GM18858 (cell line): ENCODE measurements at regions not wholly inside any gene's neighbourhood (a gene's known extent, or its start where the extent isn't known, plus 50 kb on each side); places are given as distances from the start of the nearest gene placed in this dataset.

ENCODE experiments used
- ATAC-seq: cut with Tn5 transposase; IDR thresholded peaks from one replicate; pipeline ENCODE4 v1.9.1; 2021; ENCODE audit not compliant: unreplicated experiment

- ATAC-seq = no peak
These were observed 374.7 kb upstream of the FAM241A start for GRCh38 chr4:111770514-111770913.

DNA sequence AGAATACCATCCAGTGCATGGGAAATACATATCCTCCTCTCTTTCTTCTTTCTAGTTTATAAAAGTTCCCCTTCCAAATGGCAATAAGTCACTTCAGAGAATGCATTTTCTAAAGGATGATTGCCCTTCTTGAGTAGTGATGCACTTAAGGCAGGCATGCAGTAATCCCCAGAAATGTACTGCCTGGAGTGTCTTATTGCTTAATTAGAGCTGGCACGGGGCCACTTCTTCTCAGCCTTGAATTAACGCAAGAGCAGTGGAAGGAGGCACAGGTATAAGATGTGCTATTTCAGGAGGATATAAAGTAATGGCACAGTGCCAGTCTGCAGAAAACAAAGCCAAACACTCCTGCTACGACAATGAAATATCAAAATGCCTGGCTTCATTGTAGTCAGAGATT is 371.4 kb upstream of the FAM241A start:
- no peak for ATAC-seq

DNA sequence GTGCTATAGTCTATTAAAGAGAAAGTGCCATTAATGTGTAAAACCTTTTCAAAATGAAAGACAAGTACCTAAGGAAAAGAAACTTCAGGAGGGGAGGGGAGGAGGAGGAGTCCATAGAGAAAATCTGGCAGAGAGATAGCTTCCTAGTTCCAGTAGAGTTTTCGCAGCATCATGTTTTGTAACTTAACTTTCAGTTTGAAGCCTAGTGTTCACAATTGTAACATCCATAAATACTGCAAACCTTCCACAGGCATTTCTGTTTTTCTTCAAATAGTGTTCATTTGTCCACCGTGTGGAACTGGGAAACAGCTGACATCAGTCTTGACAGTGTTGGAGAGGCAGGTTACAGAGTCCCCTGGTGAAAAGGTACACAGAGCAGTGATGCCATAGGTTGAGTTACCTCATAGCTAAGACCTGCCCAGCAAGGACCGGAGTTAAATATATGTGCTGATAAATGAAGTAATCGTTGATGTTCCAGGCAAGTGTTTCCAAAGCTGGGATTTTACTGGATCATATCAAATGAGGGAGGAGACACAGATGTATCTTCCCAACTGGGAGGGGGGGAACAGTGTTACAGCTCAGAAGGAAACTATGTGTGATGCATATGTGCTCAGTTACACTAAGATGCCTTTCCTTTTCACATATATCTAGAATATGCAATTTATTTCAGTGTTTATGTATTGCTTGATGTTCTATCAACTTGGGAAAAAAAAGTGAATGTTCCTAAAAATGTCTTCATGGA is 369.5 kb upstream of the FAM241A start:
- no peak for ATAC-seq

DNA sequence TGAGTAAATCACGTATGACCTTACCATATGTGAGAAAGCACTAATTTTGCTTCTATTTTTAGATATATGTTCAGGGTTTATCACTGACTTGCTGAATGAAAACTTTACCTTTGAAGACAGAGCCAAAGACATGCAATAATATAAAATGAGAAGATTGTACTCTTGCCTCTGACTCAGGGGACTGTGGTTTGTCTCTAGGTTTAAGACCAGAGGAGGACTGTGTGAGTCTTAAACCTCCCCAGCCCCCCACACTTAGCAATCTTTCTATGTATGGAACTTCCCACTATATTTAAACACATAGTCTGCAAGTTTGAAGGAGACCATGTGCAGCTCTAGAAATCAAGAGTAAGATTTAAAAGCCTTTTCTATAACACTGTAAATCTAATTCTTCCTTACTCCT is 368.7 kb upstream of the FAM241A start:
- no peak for ATAC-seq

GRCh38 chr4:111778543-111778942 is 366.7 kb upstream of the FAM241A start:
- ATAC-seq = no peak

DNA sequence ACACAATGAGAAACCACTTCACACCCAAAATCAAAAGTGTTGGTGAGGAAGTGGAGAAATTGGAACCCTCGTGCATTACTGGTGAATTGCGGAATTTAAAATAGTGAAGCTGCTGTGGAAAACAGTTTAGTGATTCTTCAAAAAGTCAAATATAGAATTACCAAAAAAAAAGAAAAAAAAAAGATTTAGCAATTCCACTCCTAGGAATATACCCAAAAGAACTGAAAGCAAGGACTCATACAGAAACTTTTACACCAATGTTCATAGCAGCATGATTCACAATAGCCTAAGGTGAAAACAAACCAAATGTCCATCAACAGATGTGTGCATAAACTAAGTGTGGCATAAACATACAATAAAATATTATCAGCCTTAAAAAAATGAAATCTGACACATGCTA is 364.3 kb upstream of the FAM241A start:
- ATAC-seq = no peak

GRCh38 chr4:111781611-111782010 is 363.6 kb upstream of the FAM241A start:
- ATAC-seq = no peak

- ATAC-seq = no peak
These were observed 357.2 kb upstream of the FAM241A start for GRCh38 chr4:111788099-111788498.

DNA sequence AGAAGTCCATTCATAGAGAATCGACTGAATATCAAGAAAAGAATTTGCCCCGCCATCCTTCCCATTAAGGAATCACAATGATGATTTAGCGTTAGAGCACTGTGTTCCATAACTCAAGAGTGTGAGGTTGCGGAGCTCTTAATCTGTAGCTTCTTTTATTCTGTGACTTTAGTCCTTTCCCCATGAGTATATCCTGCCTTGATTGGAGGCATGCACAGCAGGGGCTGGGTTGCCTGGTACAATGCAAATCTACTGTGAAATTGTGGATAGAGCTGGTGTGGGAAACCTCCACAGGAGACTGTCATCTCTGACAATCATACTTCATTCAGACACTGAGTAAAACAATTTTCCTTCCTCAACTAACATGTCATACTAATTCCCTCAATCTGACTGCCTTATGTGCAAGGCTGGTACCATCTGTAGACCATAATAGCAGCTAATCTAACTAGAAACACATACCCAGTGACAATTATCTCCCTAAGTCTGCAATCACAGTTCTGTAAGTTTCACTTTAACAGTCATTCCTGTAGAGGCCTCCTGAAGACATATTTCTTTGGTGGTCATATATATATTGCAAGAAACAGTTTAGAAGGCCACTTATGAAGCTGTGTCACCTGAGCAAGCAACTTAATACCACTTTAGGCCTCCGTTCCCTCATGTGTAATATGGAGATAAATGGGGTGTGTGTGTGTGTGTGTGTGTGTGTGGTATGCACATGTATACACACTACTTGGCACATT is 355.2 kb upstream of the FAM241A start:
- no peak for ATAC-seq

DNA sequence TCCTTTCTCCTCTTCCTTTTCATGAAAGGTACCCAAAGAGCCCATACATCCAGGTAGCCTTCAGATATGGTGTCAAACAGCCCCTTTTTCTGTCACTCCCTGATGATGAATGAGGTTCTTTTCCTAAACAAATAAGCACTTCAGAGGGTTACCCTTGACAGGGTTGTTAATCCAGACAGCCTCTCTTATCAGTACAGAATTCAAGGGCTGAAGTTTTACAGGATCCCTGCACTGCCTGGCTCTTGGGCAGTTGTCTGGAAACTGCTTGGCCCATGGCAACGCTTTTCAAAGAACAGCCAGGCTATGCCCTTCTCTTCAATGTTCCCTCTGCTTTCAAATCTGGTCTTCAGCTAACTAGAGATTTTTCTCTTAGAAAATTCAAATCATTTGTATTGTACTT is 352.6 kb upstream of the FAM241A start:
- ATAC-seq = no peak

GRCh38 chr4:111793433-111794091 is 351.7 kb upstream of the FAM241A start:
- ATAC-seq = no peak

- ATAC-seq = no peak
These were observed 347.6 kb upstream of the FAM241A start for GRCh38 chr4:111797455-111798163.

- ATAC-seq = no peak
These were observed 346.4 kb upstream of the FAM241A start for GRCh38 chr4:111798840-111799239.

- no peak for ATAC-seq
These were observed 344.7 kb upstream of the FAM241A start for GRCh38 chr4:111800551-111800950.

GRCh38 chr4:111802191-111802590 is 343.1 kb upstream of the FAM241A start:
- ATAC-seq = no peak

- no peak for ATAC-seq
These were observed 338.9 kb upstream of the FAM241A start for GRCh38 chr4:111806331-111806730.

GRCh38 chr4:111807576-111807975 is 337.7 kb upstream of the FAM241A start:
- ATAC-seq = no peak

GRCh38 chr4:111808174-111808573 is 337.1 kb upstream of the FAM241A start:
- ATAC-seq = no peak

GRCh38 chr4:111811661-111812060 is 333.6 kb upstream of the FAM241A start:
- ATAC-seq = no peak

DNA sequence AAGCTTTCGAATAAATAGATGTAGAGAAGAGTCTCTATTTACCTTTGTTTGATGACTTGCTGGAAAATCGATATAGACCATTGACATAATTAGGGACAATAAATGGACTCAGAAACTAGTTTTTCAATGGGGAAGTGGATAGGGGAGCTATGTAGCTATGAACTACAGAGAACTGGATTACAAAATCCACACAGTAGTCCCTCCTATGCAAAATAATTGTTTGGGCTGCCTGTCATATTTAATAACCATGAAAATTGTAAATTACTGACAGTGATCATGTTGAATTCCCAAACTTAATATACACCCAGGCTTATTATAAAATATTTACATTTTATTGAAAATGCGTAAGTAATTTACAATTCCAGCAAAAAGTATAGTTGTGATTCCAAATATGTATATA is 333.1 kb upstream of the FAM241A start:
- no peak for ATAC-seq

DNA sequence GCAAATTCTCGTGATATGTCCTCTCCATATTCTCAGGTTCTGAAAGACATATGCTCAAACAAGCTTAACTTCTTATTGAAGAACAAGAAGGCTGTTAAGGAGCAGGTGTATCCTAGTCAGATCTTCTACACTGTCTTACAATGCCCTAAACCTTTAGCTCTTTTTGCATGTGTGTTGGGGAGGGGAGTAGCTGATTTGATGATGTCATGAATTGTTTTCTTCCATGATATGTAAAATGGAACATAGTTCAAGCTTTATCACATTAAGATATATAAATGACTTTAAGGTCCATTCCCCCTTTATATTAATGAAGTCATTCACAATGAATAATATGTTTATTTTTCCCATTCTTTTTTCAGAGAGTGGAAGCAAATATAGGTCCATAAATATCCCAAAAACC is 332.5 kb upstream of the FAM241A start:
- ATAC-seq = no peak
